ENCODE measurements at regions not wholly inside any gene's neighbourhood (a gene's known extent, or its start where the extent isn't known, plus 50 kb on each side); places are given as distances from the start of the nearest gene placed in this dataset.

GRCh38 chr12:124636138-124636978, 68.9 kb upstream of the NCOR2 start:
- no peak for TF ChIP-seq POLR2A (IDR thresholded peaks at IDR 0.05; ENCODE audit: low read depth, low read length)
- no peak for TF ChIP-seq POU2F2 (IDR thresholded peaks at IDR 0.05; ENCODE audit: low read depth, low read length)

Measured in GM12891 (cell line).